Type B pancreatic cell (in vitro differentiated cells): ENCODE measurements at regions not wholly inside any gene's neighbourhood (a gene's known extent, or its start where the extent isn't known, plus 50 kb on each side); places are given as distances from the start of the nearest gene placed in this dataset.
"Not testable (repeated sequence)": the region's sequence is repeated elsewhere in the genome, so short reads cannot be mapped to it uniquely, and the experiment has no call there.

Experiments used
- DNase-seq: peaks from one replicate; pipeline ENCODE4 v3.0.0; 2021; ENCODE audit warnings: mixed read lengths; ENCODE audit not compliant: unreplicated experiment; ENCODE audit errors: extremely low spot score
- H3K27ac Mint-ChIP-seq: 2 replicates; pipeline ENCODE4 v1.8.0; 2021; ENCODE audit warnings: mild to moderate bottlenecking, mixed read lengths
- H3K27me3 Mint-ChIP-seq: 2 replicates; pipeline ENCODE4 v1.8.0; 2021; ENCODE audit warnings: mixed read lengths
- H3K36me3 Mint-ChIP-seq: 2 replicates; pipeline ENCODE4 v1.8.0; 2021; ENCODE audit warnings: mixed read lengths
- H3K4me1 Mint-ChIP-seq: one replicate; pipeline ENCODE4 v1.8.0; 2021; ENCODE audit warnings: mixed read lengths; ENCODE audit not compliant: unreplicated experiment
- H3K4me3 Mint-ChIP-seq: 2 replicates; pipeline ENCODE4 v1.8.0; 2021; ENCODE audit warnings: mild to moderate bottlenecking, mixed read lengths
- H3K9me3 Mint-ChIP-seq: 2 replicates; pipeline ENCODE4 v1.8.0; 2021; ENCODE audit warnings: mixed read lengths
- CTCF ChIP-seq: fragments of 200-600 bp; sonication (generic); conservative IDR thresholded peaks from 2 replicates; pipeline ENCODE4 v1.5.0; 2021; ENCODE audit warnings: antibody characterized with exemption, mild to moderate bottlenecking

- peaks cover 19% of the 10 kb centered on the region for H3K4me1 Mint-ChIP-seq
- H3K36me3 Mint-ChIP-seq: no peaks in the 10 kb centered on the region
- no peak for TF ChIP-seq CTCF
- no peak overlapping the region for H3K4me3 Mint-ChIP-seq
- no peak overlapping the region for H3K27ac Mint-ChIP-seq
- H3K27me3 Mint-ChIP-seq: no peaks in the 10 kb centered on the region
- no peak for DNase-seq
- peaks cover 6% of the 10 kb centered on the region for H3K9me3 Mint-ChIP-seq
These were observed 179.0 kb upstream of the KRR1 start for GRCh38 chr12:75690296-75690955.

- DNase-seq, H3K27ac Mint-ChIP-seq, H3K4me3 Mint-ChIP-seq, H3K36me3 Mint-ChIP-seq, H3K27me3 Mint-ChIP-seq, H3K9me3 Mint-ChIP-seq: not testable (repeated sequence)
- H3K4me1 Mint-ChIP-seq: peaks cover 18% of the 10 kb centered on the region
These were observed 174.8 kb upstream of the KRR1 start for GRCh38 chr12:75686233-75686632.

- Mint-ChIP-seq H3K4me1 (peaks cover 18% of the 10 kb centered on the region), H3K4me3 (no peak overlapping the region), H3K27ac (no peak overlapping the region), H3K9me3 (peaks cover 5% of the 10 kb centered on the region), H3K36me3 (peaks cover 4% of the 10 kb centered on the region), H3K27me3 (no peaks in the 10 kb centered on the region)
- no peak for TF ChIP-seq CTCF
- no peak for DNase-seq
These were observed 174.3 kb upstream of the KRR1 start for GRCh38 chr12:75685617-75686225.

- H3K27ac Mint-ChIP-seq: peak overlapping the region; percentile 78
- peaks cover 5% of the 10 kb centered on the region for H3K9me3 Mint-ChIP-seq
- no peak for TF ChIP-seq CTCF
- no peak for DNase-seq
- no peak overlapping the region for H3K4me3 Mint-ChIP-seq
- H3K36me3 Mint-ChIP-seq: peaks cover 4% of the 10 kb centered on the region
- peaks cover 18% of the 10 kb centered on the region for H3K4me1 Mint-ChIP-seq
- no peaks in the 10 kb centered on the region for H3K27me3 Mint-ChIP-seq
These were observed 173.5 kb upstream of the KRR1 start for GRCh38 chr12:75684678-75685616.

- H3K4me3 Mint-ChIP-seq, DNase-seq, H3K27me3 Mint-ChIP-seq, H3K9me3 Mint-ChIP-seq, H3K36me3 Mint-ChIP-seq: not testable (repeated sequence)
- Mint-ChIP-seq H3K4me1 (peaks cover 18% of the 10 kb centered on the region), H3K27ac (peak overlapping the region; percentile 78)
These were observed 172.7 kb upstream of the KRR1 start for GRCh38 chr12:75683995-75684586.

GRCh38 chr12:75683220-75683619 is 171.8 kb upstream of the KRR1 start:
- no peak overlapping the region for H3K27ac Mint-ChIP-seq
- H3K4me3 Mint-ChIP-seq: no peak overlapping the region
- peaks cover 4% of the 10 kb centered on the region for H3K36me3 Mint-ChIP-seq

More at GRCh38 chr12:75683220-75683619, 171.8 kb upstream of the KRR1 start:
- DNase-seq: no peak
- Mint-ChIP-seq H3K9me3 (peaks cover 5% of the 10 kb centered on the region), H3K4me1 (peaks cover 18% of the 10 kb centered on the region), H3K27me3 (no peaks in the 10 kb centered on the region)
- TF ChIP-seq CTCF: no peak
